ENCODE measurements at regions not wholly inside any gene's neighbourhood (a gene's known extent, or its start where the extent isn't known, plus 50 kb on each side); places are given as distances from the start of the nearest gene placed in this dataset.

DNA sequence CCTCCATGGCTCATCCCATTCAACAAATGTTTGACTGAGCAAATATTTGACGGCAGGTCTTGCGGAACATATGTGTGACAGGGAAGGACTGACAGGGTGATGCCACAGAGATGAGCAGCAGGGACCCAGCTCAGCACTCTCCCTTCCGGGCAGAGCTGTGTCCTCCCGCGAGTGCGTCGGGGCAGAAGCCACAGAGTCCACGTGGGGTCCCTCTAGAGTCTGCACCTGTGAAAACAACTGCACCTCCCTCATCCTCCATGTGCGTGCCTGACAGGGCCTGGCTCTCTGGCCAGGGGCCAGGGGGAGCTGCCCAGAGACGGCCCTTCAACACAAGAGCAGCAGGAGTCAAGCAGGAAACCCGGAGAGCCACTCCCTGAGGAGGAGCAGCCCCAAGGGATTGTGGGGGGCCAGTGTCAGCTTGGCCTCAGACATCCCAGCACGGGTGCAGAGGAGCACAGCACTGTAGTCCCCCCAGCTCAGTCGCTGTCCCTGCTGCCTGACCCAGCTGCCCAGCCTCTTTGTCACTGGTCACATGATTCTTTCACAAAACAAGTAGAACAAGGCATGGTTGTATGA, 83.6 kb upstream of the TMEM72 start:
- no peak for DNase-seq

DNA sequence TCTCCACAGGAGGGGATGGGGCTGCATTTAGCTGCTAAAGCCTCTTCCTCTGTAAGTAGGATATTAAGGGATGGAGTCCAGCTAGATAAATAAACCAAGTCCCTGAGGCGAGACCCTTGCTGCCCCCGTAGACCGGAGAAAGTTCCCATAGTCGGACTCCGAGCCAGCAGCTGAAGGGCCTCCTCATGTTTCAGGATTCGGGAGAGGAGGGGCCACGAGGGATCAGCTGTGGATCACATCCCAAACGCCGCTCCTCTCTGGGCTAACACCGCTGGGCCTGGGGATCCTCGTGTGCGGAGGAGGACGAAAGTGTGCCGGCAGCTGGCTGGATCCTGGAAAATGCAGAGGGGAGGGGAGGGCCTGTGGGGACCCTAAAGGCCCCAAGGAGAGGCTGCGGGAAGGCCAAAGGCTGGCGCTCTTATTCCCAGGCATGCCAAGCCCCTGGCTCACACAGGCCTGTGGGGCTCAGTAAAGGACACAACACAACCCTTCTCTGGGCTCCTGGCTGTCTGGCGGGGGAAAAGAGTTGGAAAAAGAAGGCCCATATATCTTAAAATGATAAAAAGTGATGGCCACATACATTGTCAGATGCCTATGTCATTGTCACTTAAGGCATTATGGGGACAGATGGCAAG, 82.5 kb upstream of the TMEM72 start:
- DNase-seq: peak; percentile 70

DNA sequence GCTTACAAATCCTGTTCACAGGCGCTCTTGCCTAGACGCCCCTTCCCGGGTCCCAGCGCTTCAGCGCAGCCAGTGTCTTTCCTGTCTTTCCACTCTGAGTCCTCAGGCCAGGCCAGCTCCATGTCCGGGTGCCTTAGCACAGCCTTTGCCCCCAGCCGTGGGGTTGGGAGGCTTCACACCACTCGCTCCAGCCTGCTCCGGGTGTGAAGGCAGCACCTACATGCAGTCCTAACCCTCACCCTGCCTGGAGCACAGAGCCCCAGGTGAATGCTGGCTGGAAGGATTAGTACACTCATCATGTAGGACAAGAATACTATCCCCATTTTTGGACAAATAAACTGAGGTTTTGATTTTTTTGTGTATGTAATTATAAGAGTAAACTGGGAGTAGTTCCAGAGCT, 81.7 kb upstream of the TMEM72 start:
- no peak for DNase-seq

DNA sequence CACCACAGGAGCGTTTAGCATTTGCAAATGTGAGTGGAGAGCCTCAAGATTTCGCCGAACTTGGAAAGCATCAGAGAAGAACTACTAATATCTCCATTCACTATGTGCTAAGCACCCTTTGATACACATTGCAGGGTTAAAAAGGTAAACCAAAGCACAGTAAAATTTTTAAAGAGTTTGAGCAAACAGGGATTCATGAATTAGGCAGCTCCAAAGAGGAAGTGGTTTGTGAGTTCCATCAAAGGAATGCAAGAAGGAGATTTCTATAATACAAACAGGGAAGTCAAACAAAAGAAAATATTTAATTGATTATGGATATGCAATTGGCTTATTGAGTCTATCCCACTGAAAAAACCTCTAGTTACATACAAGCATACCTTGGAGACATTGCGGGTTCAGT, 81.1 kb upstream of the TMEM72 start:
- DNase-seq: no peak

DNA sequence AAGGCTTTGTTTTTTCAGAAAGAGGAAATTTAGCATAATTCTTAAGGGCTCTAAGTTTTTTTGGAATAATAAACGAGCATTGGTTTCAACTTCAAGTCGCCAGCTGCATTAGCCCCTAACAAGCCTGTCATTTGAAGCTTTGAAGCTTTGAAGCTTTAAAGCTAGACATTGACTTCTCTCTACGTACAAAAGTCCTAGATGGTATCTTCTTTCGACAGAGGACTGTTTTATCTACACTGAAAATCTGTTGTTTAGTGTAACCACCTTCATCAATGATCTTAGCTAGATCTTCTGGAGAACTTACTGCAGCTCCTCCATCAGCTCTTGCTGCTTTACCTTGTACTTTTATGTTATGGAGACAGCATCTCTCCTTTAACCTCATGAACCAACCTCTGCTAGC, 79.6 kb upstream of the TMEM72 start:
- DNase-seq: no peak

DNA sequence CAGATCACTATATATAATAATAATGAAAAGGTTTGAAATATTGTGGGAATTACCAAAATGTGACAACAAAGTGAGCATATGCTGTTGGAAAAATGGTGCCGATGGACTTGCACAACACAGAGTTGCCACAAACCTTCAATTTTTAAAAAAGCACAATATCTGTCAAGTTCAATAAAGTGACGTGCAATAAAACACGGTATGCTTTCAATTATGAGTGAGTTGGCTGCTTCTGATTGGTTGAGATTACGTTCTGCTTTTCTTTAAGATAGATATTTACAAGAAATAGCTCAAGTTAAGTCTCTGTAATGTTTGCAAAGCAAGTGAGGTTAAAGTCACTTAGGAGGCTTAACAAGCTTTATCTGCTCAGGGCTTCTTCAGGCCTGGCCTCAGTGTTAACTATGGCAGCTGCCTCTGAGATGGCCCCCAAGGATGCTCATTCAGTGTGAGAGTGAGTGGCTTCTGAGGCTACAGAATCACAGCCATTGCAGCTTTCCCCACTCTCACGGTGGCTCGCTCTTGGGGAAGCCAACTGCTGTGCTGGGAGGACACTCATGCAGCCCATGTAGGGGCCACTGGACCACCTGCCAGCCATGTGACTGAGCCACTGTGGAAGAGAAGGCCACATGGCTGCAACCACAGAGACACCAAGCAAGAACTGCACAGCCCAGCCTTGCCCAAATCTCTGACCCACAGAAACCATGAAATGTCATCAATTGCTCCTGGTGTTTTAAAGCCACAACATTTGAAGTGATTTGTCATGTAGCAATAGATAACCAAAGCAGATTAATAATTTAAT, 78.3 kb upstream of the TMEM72 start:
- no peak for DNase-seq

DNA sequence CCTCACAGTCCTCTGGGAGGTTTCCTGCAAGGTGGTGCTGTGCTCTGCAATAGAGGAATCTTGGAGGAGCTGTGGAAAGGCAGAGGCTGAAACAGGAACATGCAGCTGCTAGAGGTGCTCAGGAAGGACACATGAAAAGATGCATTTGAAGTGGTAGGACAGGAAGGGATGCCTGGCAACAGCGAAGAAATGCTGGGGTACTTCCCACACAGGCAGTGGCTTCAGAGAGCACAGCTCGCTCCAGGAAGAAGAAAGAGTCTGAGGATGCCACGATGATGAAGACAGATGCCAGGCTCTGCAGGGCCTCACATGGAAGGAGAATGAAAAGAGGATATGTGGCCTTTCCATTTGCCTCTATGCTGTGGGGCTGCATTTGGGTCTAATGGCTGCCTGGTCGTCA, 77.0 kb upstream of the TMEM72 start:
- no peak for DNase-seq

DNA sequence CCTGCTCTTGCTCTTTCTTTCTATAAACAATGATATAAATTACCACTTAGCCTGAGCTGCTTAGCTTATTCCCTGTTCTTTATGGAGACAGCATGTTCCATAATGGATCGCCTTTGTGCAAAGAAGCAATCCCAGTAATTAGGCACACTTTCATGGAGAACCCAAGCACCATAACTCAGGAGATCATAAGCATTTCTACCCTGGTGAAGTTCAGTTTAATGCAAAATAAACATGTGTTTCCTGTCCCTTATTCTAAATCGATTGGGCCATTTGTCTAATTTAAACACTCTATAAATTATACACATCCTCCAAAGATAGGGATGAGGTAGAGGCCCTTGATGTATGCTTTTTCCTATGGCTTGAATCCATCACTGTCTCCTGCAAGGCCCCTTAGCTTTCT, 75.8 kb upstream of the TMEM72 start:
- DNase-seq: no peak

DNA sequence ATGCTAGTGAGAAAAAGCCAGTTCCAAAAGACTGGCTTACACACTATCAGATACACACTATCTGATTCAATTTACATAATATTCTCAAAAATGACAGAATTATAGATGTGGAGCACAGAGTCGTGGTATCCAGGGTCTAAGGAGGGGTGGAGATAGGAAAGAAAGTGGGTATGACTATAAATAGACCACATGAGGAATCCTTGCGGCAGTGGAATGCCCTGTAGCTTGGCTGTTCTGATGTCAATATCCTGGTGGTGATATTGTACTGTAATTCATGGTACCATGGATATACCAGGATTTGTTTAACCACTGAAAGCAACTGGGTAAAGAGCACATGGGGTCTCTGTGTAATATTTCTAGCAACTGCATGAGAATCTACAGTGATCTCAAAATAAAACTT, 67.7 kb upstream of the TMEM72 start:
- DNase-seq: no peak

DNA sequence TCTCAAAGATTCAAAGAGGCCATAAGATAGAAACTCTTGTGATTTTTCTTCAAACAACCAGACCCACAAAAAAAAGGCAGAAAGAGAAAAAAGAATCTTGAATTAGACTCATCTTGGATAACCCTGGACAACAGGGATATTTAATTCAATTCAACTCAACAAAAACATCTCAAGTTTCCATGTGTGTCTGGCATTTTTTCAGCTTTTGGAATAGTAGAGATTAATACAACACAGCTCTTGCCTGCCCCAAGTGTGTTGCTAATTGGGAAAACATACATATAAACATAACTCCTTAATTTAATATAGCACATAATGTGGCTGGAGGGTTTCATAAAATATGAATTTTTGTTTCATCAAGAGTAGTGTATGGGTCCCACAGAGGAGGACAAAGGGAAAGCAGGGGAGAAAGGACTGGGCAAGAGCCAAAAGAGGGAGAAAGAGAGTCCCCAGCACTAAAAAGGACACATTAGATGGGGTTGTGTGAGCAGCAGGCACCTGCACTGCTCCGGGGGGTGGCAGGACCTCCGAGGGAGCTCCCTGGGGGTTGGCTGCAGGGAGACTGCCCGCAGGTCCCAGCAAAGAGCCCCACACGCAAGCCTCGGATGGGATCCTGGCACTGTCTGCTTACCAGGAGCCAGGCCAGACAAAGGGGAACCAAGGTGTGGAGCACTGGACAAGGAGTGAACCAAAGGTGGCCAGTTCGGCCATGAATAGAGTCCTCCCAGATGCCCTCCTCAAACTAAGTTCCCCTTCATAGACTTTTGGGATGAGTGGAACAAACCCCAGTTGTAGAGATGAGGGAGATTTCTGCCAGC, 65.6 kb upstream of the TMEM72 start:
- no peak for DNase-seq

DNA sequence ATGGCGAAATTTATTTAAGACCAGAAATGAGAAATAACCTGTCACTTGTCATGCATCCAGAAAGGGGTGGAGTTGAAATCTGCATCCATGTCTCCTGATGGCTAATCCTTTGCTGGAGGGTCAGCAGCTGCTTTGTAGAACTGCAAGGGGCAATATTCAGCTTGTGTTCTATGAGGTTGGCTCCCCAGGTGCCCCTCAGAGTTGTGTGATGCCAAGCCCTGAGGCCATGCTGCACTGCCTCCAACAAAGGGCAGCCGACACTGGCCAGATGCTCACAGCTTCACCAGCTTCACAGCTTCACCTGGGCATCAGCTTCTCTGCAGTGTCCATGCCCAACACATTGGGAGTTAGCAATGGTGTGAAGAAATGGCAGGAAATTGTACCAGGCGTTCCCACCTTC, 64.0 kb upstream of the TMEM72 start:
- DNase-seq: no peak

DNA sequence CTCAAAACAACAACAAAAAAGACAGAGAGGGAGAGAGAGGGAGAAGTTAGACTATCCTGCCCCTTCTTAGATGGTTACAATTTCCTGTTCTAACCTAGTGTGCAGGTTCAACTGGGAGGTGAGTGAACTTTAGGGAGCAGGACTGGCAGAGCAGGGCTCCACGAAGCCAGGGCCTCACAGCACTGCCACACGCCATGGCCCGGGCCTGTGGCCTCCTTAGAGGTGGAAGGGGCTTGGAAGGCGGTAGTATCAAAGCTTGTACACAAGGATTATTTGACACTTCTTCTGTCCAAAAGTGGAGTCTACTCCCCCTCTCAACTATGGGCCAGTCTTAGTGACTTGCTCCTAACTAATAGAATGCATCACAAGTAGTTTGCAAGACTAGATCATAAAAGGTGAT, 62.9 kb upstream of the TMEM72 start:
- DNase-seq: no peak

DNA sequence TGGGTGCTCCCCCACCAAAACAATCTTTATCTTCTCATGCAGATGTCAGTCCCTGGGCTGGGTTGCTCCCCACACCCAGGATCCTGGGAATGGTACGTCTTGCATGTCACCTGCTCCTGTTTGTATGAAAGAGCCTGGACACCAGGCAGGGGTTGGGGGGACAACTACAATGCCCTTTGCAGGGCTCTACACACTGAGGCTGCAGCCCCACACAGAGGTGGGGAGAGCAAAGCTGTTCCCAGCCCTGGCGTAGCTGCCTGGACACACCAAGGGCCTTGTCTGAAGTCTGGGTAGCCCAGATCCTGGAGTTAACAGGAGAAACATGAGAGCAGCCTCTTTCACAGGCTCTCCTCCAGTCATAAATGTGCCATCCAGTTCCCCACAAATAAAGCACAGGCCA, 61.2 kb upstream of the TMEM72 start:
- no peak for DNase-seq

DNA sequence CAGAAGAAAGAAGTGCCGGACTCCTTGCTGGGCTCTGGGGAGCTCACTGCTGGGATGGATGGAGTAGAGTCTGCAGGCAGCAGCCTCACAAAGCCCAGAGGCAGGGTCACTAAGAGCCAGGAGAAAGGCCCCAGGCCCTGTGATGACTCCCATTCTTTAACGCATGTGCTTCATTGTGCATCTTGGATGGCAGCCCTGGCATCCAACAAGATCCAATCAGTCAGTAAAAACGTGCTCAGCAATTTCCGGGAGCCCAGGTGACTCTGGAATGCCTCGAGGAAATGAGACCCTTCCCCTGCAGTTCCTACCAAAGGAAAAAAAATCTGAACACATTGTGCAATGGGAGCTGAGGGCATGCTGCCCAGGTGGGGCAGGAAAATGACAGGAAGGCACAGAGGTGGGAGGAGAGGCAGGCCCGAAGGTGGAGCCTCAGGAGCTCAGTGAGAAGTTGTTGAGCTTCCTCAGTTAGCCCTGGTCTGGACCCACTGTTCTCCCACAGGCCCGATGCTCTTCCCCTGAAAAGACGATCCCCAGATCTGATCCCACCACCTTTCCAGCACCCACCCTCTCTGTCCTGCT, 60.7 kb upstream of the TMEM72 start:
- no peak for DNase-seq

DNA sequence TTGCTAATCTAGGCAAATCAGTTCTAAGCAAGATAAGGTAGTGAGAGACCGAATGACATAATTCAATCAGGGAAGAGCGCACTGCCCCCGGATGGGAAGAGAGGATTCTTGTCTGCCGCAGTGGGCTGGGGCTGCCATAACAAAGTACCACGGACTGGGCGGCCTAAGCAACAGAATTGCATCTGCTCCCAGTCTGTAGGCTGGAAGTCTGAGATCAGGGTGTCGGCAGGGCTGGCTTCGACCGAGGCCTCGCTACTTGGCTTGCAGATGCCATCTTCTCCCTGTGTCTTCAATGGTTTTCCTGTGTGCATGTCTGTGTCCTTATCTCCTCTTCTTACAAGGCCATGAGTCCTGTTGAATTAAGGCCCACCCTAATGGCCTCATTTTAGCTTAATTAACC, 59.7 kb upstream of the TMEM72 start:
- DNase-seq: no peak

DNA sequence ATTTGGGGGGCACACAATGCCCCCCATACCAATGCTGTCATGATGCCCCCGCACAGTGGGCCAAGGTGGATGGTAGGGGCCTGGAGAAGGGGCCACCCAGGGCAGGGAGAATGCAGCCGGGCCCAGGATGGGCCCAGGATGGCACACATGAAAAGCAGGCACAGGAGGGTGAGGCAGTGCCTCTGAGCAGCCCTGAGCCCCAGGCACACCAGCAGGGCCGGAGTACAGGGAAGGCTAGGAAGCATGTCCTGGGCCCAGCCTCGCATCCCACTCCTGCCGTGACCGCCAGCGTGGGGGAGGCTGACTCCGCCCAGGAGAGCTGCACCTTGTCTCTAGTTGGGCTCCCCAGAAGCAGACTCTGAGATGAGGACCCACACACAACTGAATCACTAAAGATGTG, 59.3 kb upstream of the TMEM72 start:
- no peak for DNase-seq

DNA sequence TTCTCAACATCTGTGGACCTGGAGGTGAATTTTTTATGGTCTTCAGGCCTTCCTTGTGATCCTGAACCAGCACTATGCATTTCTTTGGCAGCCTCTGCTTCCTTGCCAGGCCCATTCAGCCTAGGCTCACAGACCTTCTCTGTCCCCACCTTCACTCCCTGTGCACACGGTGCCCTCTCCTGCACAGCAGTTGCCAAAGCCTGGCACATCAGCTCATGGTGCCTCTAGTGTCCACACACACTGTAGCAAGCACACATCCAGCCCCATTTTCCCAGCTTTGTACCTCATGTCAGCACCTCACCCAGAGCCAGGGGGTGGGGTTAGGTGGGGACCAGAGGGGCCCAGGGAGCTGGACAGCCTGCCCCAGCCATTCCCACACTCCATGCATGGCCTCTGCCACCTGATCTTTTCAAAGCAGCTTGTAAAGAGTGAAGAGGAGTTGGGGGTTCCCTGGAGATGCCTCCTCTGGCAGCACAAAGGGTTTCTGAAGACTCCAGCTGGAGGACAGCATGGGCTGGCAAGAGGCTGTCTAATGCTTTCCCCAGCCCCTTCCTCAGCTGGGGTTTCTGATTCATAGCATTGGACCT, 57.9 kb upstream of the TMEM72 start:
- no peak for DNase-seq

DNA sequence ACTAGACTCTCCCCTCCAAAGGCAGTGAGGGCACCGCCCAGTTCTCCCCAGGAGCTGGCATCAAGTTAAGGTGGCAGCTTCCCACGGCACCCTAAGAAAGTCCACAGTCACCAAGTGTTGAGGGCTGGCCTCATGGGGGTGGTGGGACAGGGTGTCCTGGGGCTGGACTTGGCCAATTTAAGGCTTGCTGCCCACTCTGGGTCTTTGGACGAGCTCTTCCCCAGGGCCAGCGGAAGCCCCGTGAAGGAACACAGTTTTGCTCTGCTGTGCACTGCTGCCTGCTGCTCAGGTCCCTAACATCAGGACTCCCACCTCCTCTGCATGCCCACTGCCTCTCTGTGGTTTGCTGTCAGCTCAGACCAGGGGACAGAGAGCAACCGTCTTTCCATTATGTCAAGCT, 57.3 kb upstream of the TMEM72 start:
- DNase-seq: no peak

DNA sequence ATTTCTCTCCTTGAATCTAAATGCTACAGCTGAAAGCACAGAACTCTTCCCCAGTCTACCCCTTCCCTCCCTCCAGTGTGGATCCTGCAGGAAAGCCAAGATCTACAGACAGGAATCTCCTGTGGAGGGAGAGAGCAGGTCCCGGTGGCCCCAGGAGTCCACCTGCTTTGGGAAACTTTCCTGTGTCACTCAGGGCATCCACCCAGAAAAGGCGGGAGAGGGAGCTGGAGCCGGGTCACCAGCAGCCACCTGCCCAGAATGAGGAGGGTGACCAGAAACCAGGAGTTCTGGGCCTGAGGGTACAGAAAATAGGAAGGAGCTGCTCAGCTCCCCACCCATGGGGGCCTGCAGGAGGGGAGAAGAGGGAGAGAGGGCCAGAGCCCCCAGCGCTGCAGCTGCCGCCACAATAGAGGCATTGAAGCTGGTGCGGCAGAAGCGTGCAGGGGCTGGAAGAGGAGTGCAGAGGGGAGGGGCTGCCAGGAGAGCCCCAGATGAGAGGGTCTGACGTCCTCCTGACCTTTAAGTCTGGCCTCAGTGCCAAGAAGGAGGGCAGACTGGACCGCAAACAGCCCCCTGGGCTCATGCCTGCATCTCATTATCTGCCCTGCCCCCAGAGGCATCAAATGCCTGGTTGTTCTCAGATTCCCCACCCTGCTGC, 56.3 kb upstream of the TMEM72 start:
- no peak for DNase-seq

DNA sequence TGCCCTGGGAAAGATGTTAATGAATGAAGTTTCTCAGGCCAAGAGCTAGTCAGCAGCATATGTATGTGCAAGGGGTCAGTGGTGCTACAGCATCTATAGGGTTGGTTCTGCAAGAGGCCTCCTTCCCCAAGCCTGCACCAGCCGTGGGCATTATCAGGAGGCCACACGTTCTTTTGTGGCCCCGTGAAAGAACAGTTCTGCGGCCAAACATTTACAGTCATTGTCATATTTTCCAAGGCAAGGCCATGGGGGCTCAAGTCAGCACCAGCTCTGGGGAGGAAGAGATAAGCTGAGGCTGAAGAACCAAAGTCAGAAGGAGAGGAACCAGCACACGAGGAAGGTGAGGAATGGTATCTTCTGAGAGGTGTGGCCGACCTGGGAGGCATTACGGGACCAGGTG, 54.4 kb upstream of the TMEM72 start:
- no peak for DNase-seq

DNA sequence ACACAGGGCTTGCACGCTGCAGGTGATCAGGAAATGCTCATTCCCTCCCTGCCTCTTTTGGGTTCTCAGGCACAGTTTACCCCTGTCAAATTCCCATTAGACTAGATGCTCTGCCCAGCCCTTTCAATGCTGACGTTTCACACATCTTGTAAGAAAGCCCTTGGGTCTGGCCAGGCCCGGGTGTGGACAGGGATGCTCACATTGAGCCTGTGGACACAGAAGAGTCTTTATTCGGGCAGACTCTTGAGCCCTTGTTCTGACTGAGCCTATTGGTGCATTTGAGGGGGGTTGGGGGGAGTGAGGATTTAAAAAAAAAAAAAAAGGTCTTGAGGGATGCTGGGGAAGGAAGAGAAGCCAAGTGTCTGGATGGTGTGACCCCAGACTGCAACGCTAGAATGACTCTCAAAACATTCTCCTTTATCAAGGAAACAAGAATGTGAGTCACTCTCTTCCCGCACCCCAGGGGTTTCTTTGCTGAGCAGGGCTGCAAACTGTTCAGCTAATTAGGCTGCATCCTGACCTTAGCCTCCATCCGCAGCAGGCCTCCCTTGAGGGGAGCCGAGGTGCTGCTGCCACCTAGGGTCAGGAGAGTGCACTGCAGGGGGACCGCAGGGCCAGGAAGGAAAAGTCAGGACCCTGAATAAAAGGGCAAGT, 53.6 kb upstream of the TMEM72 start:
- peak; percentile 74 for DNase-seq

DNA sequence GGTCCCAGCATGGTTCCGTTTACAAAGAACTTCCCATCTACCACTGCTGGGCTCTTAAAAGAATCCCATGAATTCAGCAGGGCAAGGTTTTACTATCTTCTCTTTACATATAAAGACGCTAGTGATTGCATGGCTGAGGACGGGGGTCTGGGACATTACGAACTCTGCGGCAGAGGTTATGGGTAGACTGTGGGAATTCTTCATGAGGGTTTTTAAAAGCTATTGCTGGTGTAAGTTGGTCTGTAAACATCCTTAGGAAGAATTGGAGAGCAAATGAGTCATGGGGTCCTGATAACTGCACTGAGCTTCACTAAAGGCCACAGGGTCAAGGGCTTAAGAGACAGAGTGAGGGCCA, 53.1 kb upstream of the TMEM72 start:
- no peak for DNase-seq

Data from hindlimb muscle (tissue), 1 donor.